Colonic mucosa (tissue), 4 donors: ENCODE measurements at regions not wholly inside any gene's neighbourhood (a gene's known extent, or its start where the extent isn't known, plus 50 kb on each side); places are given as distances from the start of the nearest gene placed in this dataset.
"Not testable (repeated sequence)": the region's sequence is repeated elsewhere in the genome, so short reads cannot be mapped to it uniquely, and the experiment has no call there.

Experiments
- DNase-seq: peaks from one replicate; pipeline ENCODE4 v3.0.0-alpha.2; 2020
- H3K27ac ChIP-seq: fragments of 200-600 bp; one replicate; pipeline ENCODE4 v1.8.0; 2021
- H3K27me3 ChIP-seq: fragments of 200-600 bp; one replicate; pipeline ENCODE4 v1.8.0; 2021
- H3K36me3 ChIP-seq: fragments of 200-600 bp; one replicate; pipeline ENCODE4 v1.8.0; 2021
- H3K4me1 ChIP-seq: fragments of 200-600 bp; one replicate; pipeline ENCODE4 v1.8.0; 2021; ENCODE audit warnings: mild to moderate bottlenecking
- H3K4me3 ChIP-seq: fragments of 200-600 bp; one replicate; pipeline ENCODE4 v1.8.0; 2021
- H3K9ac ChIP-seq, 2 donors: one replicate each; pipeline ENCODE4 v1.7.0; 2013; ENCODE audit warnings: control low read depth in 2 of 2, low read depth in 2 of 2, low read length in 2 of 2
- H3K9me3 ChIP-seq: fragments of 200-600 bp; one replicate; pipeline ENCODE4 v1.8.0; 2021
- CTCF ChIP-seq: fragments of 200-600 bp; IDR thresholded peaks from one replicate; pipeline ENCODE4 v1.8.0; 2022; ENCODE audit warnings: antibody characterized with exemption, mild to moderate bottlenecking
- intact Hi-C: fragments of 100-400 bp; cut with DNase I; formaldehyde crosslinking; loops from one replicate; pipeline ENCODE4 v1.14.1; 2022
- donor health status: healthy.
- donor health status: DM: no; HTN: no; CAD: no.
- donor health status: DM: no; HTN: no; CAD: no.

GRCh38 chr20:48503166-48503815 lies 324.5 kb downstream of the PREX1 start:
- Histone ChIP-seq H3K27ac (no peak overlapping the region), H3K9ac (no peak overlapping the region), H3K4me3 (no peak overlapping the region), H3K4me1 (no peaks in the 10 kb centered on the region), H3K9me3 (no peaks in the 10 kb centered on the region), H3K36me3 (no peaks in the 10 kb centered on the region), H3K27me3 (no peaks in the 10 kb centered on the region)
- intact Hi-C loops, result no loop called here
- TF ChIP-seq CTCF, result no peak
- no peak for DNase-seq

GRCh38 chr20:48502758-48503157 lies 325.0 kb downstream of the PREX1 start:
- H3K9ac ChIP-seq, result no peak overlapping the region
- no peaks in the 10 kb centered on the region for H3K4me1 ChIP-seq
- intact Hi-C loops, result no loop called here
- no peaks in the 10 kb centered on the region for H3K36me3 ChIP-seq
- DNase-seq, result no peak
- no peak overlapping the region for H3K4me3 ChIP-seq
- H3K27me3 ChIP-seq, result no peaks in the 10 kb centered on the region
- H3K9me3 ChIP-seq, result no peaks in the 10 kb centered on the region
- no peak for TF ChIP-seq CTCF
- no peak overlapping the region for H3K27ac ChIP-seq

- Histone ChIP-seq H3K9ac (no peak overlapping the region), H3K4me3 (no peak overlapping the region), H3K9me3 (no peaks in the 10 kb centered on the region), H3K27me3 (no peaks in the 10 kb centered on the region), H3K4me1 (no peaks in the 10 kb centered on the region), H3K27ac (no peak overlapping the region), H3K36me3 (no peaks in the 10 kb centered on the region)
- no peak for DNase-seq
- no peak for TF ChIP-seq CTCF
- intact Hi-C loops, result no loop called here
Measured at GRCh38 chr20:48502016-48502415, 325.8 kb downstream of the PREX1 start.

GRCh38 chr20:48500900-48501299 lies 326.9 kb downstream of the PREX1 start:
- H3K9ac ChIP-seq, H3K4me3 ChIP-seq, H3K27ac ChIP-seq, H3K9me3 ChIP-seq, H3K4me1 ChIP-seq, intact Hi-C loops, H3K36me3 ChIP-seq, DNase-seq, H3K27me3 ChIP-seq: not testable (repeated sequence)

- H3K27me3 ChIP-seq, H3K4me1 ChIP-seq, H3K9ac ChIP-seq, H3K9me3 ChIP-seq, H3K36me3 ChIP-seq, H3K27ac ChIP-seq, intact Hi-C loops, H3K4me3 ChIP-seq, DNase-seq: not testable (repeated sequence)
Measured at GRCh38 chr20:48498939-48499338, 328.9 kb downstream of the PREX1 start.

- H3K9ac ChIP-seq, intact Hi-C loops, H3K27ac ChIP-seq, H3K4me1 ChIP-seq, H3K4me3 ChIP-seq, H3K36me3 ChIP-seq, H3K9me3 ChIP-seq, H3K27me3 ChIP-seq: not testable (repeated sequence)
- peak; percentile 8 for DNase-seq
Measured at GRCh38 chr20:48498125-48498524, 329.7 kb downstream of the PREX1 start.

- no peak overlapping the region for H3K9ac ChIP-seq
- intact Hi-C loops, result no loop called here
Measured at GRCh38 chr20:48493966-48494365, 333.8 kb downstream of the PREX1 start.

GRCh38 chr20:48493331-48493730 lies 334.5 kb downstream of the PREX1 start:
- intact Hi-C loops, H3K27me3 ChIP-seq, H3K27ac ChIP-seq, H3K9me3 ChIP-seq, H3K9ac ChIP-seq, H3K4me1 ChIP-seq, H3K4me3 ChIP-seq, H3K36me3 ChIP-seq: not testable (repeated sequence)
- peak; percentile 3 for DNase-seq

More at GRCh38 chr20:48493966-48494365, 333.8 kb downstream of the PREX1 start:
- Histone ChIP-seq H3K27ac (no peak overlapping the region), H3K27me3 (no peaks in the 10 kb centered on the region), H3K36me3 (no peaks in the 10 kb centered on the region), H3K9me3 (no peaks in the 10 kb centered on the region), H3K4me3 (no peak overlapping the region), H3K4me1 (no peaks in the 10 kb centered on the region)
- DNase-seq, result peak; percentile 10
- TF ChIP-seq CTCF, result no peak
